SK-N-SH treated with all-trans-retinoic acid at 6 μM for 48 hours (cell line): ENCODE measurements at regions not wholly inside any gene's neighbourhood (a gene's known extent, or its start where the extent isn't known, plus 50 kb on each side); places are given as distances from the start of the nearest gene placed in this dataset.

ENCODE experiments used
- BACH2 ChIP-seq: fragments of 250-450 bp; sonication (Bioruptor Pico); IDR thresholded peaks from 2 replicates; pipeline ENCODE4 v1.9.0; 2021; ENCODE audit warnings: mild to moderate bottlenecking, borderline replicate concordance
- OSR1 ChIP-seq: fragments of 250-450 bp; sonication (Bioruptor Pico); IDR thresholded peaks from 2 replicates; pipeline ENCODE4 v1.8.0; 2022; ENCODE audit warnings: moderate library complexity, mild to moderate bottlenecking, inconsistent platforms
- TCF4 ChIP-seq: fragments of 250-450 bp; sonication (Bioruptor Pico); IDR thresholded peaks from 2 replicates; pipeline ENCODE4 v1.8.0; 2021; ENCODE audit warnings: mild to moderate bottlenecking, moderate library complexity, borderline replicate concordance
- ZNF565 ChIP-seq: fragments of 450-650 bp; formaldehyde crosslinking; conservative IDR thresholded peaks from 2 replicates; pipeline ENCODE4 v1.5.0; 2020; ENCODE audit warnings: low read depth, mild to moderate bottlenecking, moderate library complexity
- ZNF8 ChIP-seq: fragments of 450-650 bp; formaldehyde crosslinking; IDR thresholded peaks from 2 replicates; pipeline ENCODE4 v1.5.0; 2020; ENCODE audit warnings: mild to moderate bottlenecking, moderate library complexity
- TF ChIP-seq, protein P1 (sequence below): fragments of 250-450 bp; sonication (Bioruptor Pico); IDR thresholded peaks from 2 replicates; pipeline ENCODE4 v1.8.0; 2020; ENCODE audit warnings: mild to moderate bottlenecking, moderate library complexity, borderline replicate concordance

DNA sequence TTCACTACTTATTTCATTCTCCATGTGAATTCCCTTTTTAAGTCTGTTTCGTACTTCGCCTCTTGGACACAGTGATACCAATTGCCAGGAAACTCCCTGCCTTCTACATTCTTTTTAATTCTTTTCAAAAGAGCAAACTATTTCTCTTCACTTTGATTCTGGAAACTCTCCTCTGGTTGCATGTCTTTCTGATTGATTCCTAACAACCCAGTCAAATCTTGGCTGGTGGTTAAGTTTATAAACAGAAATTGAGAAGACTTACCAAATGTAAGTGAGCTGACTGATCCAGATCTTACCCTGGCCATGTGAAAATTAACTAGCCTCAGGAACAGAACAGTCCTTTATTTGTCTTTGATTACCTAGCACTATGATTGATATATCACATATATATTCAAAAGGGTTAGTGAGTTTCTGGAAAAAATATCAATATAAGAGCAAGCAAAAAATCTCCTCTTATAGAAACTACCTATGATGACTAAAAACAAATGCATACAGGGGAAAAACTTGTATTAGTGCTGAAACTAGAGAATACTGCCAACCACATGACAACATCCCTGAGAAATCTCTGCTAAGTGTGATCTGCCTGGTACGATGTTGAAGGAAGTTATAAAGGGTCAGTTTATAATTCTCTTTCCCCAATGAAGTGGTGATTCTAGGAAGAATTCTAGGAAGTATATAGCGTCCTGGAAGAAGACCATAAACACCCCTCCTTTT lies 152.6 kb upstream of the HTR2A start:
- TF ChIP-seq BACH2 (CRISPR knock-in tag) (no peak), TCF4 (CRISPR knock-in tag) (no peak), OSR1 (CRISPR knock-in tag) (no peak), ZNF8 (CRISPR knock-in tag) (no peak), ZNF565 (no peak)
- TF ChIP-seq, protein P1, sequence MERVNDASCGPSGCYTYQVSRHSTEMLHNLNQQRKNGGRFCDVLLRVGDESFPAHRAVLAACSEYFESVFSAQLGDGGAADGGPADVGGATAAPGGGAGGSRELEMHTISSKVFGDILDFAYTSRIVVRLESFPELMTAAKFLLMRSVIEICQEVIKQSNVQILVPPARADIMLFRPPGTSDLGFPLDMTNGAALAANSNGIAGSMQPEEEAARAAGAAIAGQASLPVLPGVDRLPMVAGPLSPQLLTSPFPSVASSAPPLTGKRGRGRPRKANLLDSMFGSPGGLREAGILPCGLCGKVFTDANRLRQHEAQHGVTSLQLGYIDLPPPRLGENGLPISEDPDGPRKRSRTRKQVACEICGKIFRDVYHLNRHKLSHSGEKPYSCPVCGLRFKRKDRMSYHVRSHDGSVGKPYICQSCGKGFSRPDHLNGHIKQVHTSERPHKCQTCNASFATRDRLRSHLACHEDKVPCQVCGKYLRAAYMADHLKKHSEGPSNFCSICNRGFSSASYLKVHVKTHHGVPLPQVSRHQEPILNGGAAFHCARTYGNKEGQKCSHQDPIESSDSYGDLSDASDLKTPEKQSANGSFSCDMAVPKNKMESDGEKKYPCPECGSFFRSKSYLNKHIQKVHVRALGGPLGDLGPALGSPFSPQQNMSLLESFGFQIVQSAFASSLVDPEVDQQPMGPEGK: no peak
